NCI-H146 (cell line): ENCODE measurements at regions not wholly inside any gene's neighbourhood (a gene's known extent, or its start where the extent isn't known, plus 50 kb on each side); places are given as distances from the start of the nearest gene placed in this dataset.

ENCODE experiments used
- DNase-seq: peaks from one replicate; lab custom pipeline; 2025; lab: John Stamatoyannopoulos, UW

- no peak for DNase-seq
Measured at GRCh38 chr3:152054315-152054714, 180.9 kb downstream of the SUCNR1 start.

GRCh38 chr3:152056073-152056472 is 182.6 kb downstream of the SUCNR1 start:
- no peak for DNase-seq

DNA sequence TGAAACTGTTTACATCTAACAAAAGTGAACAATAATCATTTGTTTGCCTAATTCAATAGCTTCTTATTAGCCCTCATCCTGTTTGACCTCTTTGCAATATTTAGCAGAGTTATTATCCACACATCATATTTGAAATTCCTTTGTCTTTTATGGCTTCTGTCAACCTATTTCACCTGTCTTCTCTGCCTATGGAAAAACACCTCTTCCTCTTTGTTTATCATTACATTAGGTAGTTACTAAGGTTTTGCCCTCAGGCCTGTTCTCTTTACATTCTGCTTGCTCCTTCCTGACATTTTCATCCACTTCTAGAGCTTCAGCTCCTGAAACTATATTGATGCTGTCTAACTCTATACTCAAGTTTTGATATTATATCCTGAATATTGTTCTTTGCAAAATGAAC is 183.0 kb downstream of the SUCNR1 start:
- peak; percentile 95 for DNase-seq

DNA sequence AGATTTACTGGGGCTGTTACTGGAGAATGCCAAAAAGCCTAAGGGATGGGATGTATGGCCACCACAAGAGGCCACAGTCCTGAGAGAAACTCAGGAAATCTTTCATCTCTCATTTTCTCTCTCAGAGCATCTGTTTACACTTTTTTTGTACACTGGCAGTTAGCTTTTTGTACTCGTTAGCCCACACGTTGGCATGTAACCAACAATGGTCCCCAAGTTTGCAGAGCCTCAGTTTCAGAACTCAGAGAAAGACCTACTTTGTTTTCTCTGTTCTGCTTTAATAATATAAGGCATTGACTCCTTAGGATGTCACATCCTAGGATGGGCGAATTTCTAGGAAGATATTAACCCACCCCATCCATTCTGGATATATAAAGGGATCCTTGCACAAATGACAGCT is 183.5 kb downstream of the SUCNR1 start:
- DNase-seq = peak; percentile 36

DNA sequence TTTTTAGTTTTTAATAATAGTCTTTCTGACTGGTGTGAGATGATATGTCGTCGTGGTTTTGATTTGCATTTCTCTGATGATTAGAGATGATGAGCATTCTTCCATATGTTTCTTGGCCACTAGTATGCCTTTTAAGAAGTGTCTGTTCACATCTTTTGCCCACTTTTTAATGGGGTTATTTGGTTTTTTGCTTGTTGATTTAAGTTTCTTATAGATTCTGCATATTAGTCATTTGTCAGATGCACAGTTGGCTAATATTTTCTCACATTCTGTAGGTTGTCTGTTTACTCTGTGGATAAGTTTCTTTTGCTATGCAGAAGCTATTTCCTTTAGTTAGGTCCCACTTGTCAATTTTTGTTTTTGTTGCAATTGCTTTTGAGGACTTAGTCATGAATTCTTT is 185.4 kb downstream of the SUCNR1 start:
- no peak for DNase-seq

GRCh38 chr3:152060701-152061100 is 187.3 kb downstream of the SUCNR1 start:
- peak; percentile 39 for DNase-seq

DNA sequence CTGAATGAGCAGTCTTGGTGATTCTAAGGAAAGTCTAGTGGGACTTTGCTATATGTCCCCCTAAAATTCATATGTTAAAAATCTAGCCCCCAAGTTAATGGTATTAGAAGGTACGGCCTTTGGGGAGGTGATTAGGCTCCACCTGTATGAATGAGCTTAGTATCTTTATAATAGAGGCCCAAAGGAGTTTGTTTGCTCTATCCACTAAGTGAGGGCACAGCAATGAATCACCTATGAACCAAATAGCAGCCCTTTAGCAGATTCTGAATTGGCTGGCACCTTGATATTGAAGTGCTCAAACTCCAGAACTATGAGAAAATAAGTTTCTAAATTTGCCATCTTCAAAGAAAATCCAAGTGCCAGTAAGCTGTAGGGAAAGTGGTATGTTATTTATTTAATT is 187.9 kb downstream of the SUCNR1 start:
- peak; percentile 54 for DNase-seq

- DNase-seq = no peak
Measured at GRCh38 chr3:152069871-152070270, 196.4 kb downstream of the SUCNR1 start.

- DNase-seq = no peak
Measured at GRCh38 chr3:152071315-152071714, 197.4 kb upstream of the MBNL1 start.

GRCh38 chr3:152071924-152072323 is 196.8 kb upstream of the MBNL1 start:
- DNase-seq = peak; percentile 37

GRCh38 chr3:152073267-152073666 is 195.5 kb upstream of the MBNL1 start:
- DNase-seq = no peak

- no peak for DNase-seq
Measured at GRCh38 chr3:152076148-152076547, 192.6 kb upstream of the MBNL1 start.

DNA sequence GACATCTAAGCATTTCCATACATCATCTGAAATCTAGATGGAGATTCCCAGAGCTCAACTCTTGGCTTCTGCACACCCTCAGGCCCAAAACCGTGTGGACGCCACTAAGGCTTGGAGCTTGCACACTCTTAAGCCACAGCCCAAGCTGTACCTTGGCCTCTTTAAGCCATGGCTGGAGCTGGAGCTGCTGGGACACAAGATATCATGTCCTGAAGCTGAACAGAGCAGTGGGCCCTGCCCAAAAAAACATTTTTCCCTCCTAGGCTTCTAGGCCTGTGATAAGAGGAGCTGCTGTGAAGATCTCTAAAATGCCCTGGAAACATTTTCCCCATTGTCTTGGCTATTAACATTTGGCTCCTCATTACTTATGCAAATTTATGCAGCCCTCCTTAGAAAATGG is 188.7 kb upstream of the MBNL1 start:
- no peak for DNase-seq

DNA sequence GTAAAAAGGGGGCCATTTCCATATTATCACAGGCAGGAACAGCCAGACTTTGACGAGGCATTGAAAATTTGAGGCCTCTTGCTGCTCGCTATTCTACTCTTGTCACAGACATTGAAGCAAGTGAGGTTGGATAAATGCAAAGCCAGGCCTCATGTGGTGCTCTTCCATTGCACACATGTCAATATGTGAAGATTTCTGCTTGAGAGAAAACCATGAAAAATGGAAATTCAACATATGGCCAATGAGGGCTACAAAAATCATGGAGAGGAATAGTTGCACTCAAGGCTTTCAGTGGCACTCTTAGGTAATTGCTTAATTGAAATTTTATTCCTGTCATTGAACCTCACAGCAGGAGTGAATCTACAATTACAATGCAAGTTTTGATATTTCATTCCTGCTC is 185.6 kb upstream of the MBNL1 start:
- DNase-seq = peak; percentile 89

- no peak for DNase-seq
Measured at GRCh38 chr3:152084441-152085158, 184.1 kb upstream of the MBNL1 start.

GRCh38 chr3:152087153-152087552 is 181.6 kb upstream of the MBNL1 start:
- DNase-seq = no peak

GRCh38 chr3:152089528-152089927 is 179.2 kb upstream of the MBNL1 start:
- no peak for DNase-seq

- DNase-seq = no peak
Measured at GRCh38 chr3:152091725-152092124, 177.0 kb upstream of the MBNL1 start.

GRCh38 chr3:152093901-152094300 is 174.8 kb upstream of the MBNL1 start:
- DNase-seq = no peak

DNA sequence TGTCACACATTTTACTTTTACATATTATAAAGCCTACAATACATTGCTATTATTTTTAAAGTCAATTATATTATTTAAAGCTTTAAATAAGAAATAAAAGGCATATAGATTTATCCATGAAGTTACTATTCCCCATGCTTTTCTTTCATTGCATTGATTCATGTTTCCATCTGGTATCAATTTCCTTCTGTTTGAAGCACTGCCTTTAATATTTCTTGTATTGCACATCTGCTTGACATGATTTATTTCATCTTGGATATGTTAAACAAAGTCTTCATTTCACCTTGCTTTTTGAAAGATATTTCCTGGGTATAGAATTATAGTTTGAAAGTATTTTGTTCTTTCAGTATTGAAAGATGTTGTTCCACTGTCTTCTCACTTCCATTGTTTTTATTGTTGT is 174.3 kb upstream of the MBNL1 start:
- DNase-seq = no peak

DNA sequence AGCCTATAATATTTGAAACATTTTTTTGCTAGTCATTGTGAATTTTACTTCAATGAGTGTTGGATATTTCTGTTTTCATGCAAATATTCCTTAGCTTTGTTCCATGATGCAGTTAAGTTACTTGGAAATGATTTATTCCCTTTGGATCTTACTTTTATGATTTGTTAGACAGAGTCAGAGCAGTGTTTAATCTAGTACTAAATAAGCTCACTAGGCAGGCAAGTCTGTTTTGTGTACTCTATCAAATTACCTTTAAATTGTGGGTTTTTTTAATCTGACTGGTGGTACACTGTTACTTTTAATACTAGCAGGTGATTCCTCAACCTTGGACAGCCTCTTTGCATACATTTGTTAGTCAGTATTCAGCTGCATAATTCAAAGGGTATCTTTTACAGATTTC is 173.3 kb upstream of the MBNL1 start:
- no peak for DNase-seq

DNA sequence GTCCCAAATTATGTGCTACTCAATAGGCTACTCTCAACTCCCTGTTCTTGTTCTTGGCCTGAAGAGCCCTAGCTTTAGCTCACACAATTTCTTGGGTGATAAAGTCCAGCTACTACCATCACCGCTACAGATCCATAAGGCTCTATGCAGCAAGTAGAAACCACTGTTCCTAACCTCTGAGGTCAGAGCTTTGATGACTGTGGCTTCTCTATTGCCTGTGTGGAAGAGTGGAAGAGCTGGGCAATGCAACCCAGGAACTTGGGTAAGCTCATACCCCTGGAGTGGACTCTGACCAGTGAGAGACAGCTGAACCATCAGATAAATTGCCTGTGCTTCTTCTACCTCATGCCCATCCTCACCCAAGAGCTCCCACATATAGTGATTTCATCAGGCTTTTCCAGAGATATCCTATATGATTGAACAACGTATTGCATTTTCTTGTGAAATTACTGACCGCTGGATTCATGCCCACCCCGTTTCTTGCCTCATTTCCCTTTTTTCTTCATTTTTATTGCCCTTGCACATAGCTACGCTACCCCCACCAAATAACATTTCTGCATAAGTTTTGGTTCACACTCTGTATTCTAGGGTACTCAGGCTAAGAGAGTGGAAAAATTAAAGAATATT is 172.3 kb upstream of the MBNL1 start:
- no peak for DNase-seq

DNA sequence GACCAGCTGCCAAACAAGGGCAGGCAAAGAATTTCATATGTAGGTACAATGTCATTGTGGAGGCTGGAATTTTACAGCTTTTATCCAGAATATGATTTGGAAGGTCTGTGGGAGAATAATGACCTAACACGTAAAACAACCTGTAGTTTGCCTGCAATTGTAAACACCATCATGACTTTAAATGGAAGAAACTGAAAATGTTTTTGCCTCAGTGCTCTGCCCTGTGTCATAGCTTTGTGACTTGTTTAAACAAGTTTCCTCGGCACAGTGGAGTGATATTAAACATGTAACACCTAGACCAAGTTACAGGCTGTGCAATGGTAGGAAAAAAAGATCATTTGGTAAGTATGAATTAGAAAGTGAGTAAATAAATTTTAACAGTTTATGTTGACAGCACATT is 171.6 kb upstream of the MBNL1 start:
- no peak for DNase-seq

GRCh38 chr3:152097770-152098169 is 171.0 kb upstream of the MBNL1 start:
- DNase-seq = no peak
